Keratinocyte (primary cell): ENCODE measurements at regions not wholly inside any gene's neighbourhood (a gene's known extent, or its start where the extent isn't known, plus 50 kb on each side); places are given as distances from the start of the nearest gene placed in this dataset.

ENCODE experiments used
- EZH2 ChIP-seq: IDR thresholded peaks from one replicate; pipeline ENCODE4 v1.6.1; 2012; ENCODE audit warnings: inconsistent platforms, mild to moderate bottlenecking, low read length, moderate library complexity
- TF ChIP-seq, protein P1 (sequence below), 3 experiments: IDR thresholded peaks in 1 of 3; conservative IDR thresholded peaks in 1 of 3; optimal IDR thresholded peaks in 1 of 3; 2 replicates in 2 of 3; 3 replicates in 1 of 3; pipeline versions ENCODE3 to v1.5.1; 2011; ENCODE audit warnings: low read length in 3 of 3, mild to moderate bottlenecking in 3 of 3, moderate library complexity in 2 of 3, control low read depth in 1 of 3, inconsistent platforms in 1 of 3; ENCODE audit not compliant: insufficient read depth in 2 of 3; ENCODE audit errors: extremely low read depth in 1 of 3

DNA sequence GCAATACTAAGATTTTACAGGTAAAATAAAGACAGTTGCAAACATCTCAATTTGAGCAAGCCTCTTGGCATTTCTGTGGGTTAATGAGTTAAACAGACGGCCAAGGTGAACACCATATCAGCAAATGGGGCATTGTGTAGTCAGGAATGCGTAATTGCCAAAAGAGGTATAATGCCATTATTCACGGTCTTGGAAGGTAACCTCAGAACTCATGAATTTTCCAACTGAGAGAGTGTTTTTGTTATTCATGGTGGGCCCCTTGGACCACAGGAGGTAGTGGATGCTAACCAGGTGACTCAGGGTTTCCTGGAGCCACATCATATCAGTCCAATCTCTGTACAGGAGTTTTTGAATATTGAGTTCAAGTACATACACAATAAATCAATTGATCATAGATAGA, 368.0 kb upstream of the TECRL start:
- TF ChIP-seq, protein P1, sequence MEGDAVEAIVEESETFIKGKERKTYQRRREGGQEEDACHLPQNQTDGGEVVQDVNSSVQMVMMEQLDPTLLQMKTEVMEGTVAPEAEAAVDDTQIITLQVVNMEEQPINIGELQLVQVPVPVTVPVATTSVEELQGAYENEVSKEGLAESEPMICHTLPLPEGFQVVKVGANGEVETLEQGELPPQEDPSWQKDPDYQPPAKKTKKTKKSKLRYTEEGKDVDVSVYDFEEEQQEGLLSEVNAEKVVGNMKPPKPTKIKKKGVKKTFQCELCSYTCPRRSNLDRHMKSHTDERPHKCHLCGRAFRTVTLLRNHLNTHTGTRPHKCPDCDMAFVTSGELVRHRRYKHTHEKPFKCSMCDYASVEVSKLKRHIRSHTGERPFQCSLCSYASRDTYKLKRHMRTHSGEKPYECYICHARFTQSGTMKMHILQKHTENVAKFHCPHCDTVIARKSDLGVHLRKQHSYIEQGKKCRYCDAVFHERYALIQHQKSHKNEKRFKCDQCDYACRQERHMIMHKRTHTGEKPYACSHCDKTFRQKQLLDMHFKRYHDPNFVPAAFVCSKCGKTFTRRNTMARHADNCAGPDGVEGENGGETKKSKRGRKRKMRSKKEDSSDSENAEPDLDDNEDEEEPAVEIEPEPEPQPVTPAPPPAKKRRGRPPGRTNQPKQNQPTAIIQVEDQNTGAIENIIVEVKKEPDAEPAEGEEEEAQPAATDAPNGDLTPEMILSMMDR (optimal IDR thresholded peaks at IDR 0.05 in 1 of 3, IDR thresholded peaks at IDR 0.05 in 1 of 3, conservative IDR thresholded peaks at IDR 0.05 in 1 of 3; ENCODE audit: extremely low read depth in 1 of 3, insufficient read depth in 2 of 3, low read length in 3 of 3), result no peak
- no peak for TF ChIP-seq EZH2
